Endothelial cell of umbilical vein (primary cell): ENCODE measurements at regions not wholly inside any gene's neighbourhood (a gene's known extent, or its start where the extent isn't known, plus 50 kb on each side); places are given as distances from the start of the nearest gene placed in this dataset.

Source experiments
- CTCF ChIP-seq, 2 donors: IDR thresholded peaks; 1 replicate in 1 of 2; 2 replicates in 1 of 2; pipeline ENCODE4 v1.5.1; 2011; ENCODE audit warnings: low read length in 2 of 2, mild to moderate bottlenecking in 2 of 2, moderate library complexity in 2 of 2, control low read depth in 1 of 2, inconsistent platforms in 1 of 2, low read depth in 1 of 2; ENCODE audit not compliant: insufficient read depth in 1 of 2; ENCODE audit errors: extremely low read depth in 1 of 2
- EZH2 ChIP-seq: IDR thresholded peaks from 2 replicates; pipeline ENCODE4 v1.6.1; 2012; ENCODE audit warnings: borderline replicate concordance, low read depth, mild to moderate bottlenecking, moderate library complexity, low read length, inconsistent platforms; ENCODE audit not compliant: severe bottlenecking
- POLR2A ChIP-seq: IDR thresholded peaks from 2 replicates; pipeline ENCODE4 v1.6.1; 2012; ENCODE audit warnings: low read depth, mild to moderate bottlenecking, control low read depth, low read length

DNA sequence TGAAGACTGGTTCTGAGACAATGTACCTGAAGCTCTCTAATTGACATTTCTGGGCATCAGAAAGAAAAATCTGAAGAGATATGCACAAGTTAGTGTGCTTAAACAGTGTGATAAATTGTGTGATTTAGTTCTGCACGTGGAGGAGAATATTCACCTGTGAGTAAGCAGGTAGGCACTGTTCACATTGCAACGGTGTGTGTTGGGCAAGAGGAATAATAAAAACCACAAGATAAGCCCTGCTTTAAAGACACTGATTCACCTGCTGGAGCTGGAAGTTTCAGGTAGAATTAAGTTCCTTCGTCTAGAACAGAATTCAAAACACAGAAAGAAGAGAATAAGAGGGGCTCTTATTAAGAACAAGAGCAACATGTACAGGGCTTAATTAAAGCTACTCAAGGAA is 864.3 kb upstream of the SOX11 start:
- no peak for TF ChIP-seq CTCF (IDR thresholded peaks at IDR 0.05; ENCODE audit: extremely low read depth in 1 of 2, insufficient read depth in 1 of 2, low read depth in 1 of 2, low read length in 2 of 2)
- TF ChIP-seq POLR2A: no peak
- TF ChIP-seq EZH2: no peak
